ENCODE measurements at regions not wholly inside any gene's neighbourhood (a gene's known extent, or its start where the extent isn't known, plus 50 kb on each side); places are given as distances from the start of the nearest gene placed in this dataset.

DNA sequence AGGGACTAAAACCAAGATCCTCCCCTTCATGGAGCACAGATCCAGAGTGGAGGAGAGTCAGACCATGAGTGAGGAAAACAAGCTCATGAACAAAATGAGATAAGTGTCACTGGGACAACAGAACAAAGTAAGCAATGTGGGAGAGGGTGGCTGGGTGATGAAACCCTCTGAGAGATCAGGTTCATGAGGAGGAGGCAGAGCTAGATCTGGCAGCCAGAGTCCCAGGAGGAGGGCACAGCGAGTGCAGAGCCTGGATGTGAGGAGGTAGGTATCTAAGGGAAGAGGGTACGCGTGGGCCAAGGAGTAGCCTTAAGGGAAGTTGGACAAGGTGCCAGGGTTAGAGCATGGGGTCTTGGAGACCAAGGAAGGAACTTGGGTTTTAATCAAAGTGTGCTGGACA is 1311.9 kb downstream of the UQCRFS1 start:
- Histone ChIP-seq H2BK120ac (ENCODE audit: low read depth, low read length, poor library complexity, severe bottlenecking) (no peak overlapping the region), H3T11ph (ENCODE audit: low read length) (no peak overlapping the region), H2BK12ac (ENCODE audit: insufficient read length, low read depth, low read length) (no peak overlapping the region), H4K8ac (replicated peaks; ENCODE audit: insufficient read length, low read depth, low read length) (no peak overlapping the region), H3K27ac (ENCODE audit: insufficient read length, low read depth, low read length) (no peak overlapping the region), H4K91ac (ENCODE audit: insufficient read length, low read depth, low read length) (no peak overlapping the region), H3K9me3 (ENCODE audit: control insufficient read depth, low read depth, low read length) (peaks cover 100% of the 10 kb centered on the region), H3K14ac (ENCODE audit: insufficient read depth, low read length) (no peak overlapping the region), H3K18ac (ENCODE audit: insufficient read length, low read depth, low read length) (no peak overlapping the region), H2AK5ac (ENCODE audit: insufficient read length, low read length) (no peak overlapping the region), H2BK5ac (ENCODE audit: insufficient read length, low read length) (no peak overlapping the region), H4K20me1 (ENCODE audit: control insufficient read depth, insufficient read depth, insufficient read length) (no peaks in the 10 kb centered on the region), H3K56ac (ENCODE audit: insufficient read length, low read depth, low read length) (no peak overlapping the region), H2AFZ (ENCODE audit: low read length) (no peak overlapping the region), H3K4me2 (ENCODE audit: insufficient read depth, insufficient read length, low read length) (no peak overlapping the region), H3K27me3 (ENCODE audit: insufficient read depth, low read length) (no peaks in the 10 kb centered on the region), H2BK20ac (ENCODE audit: low read depth, low read length, poor library complexity, severe bottlenecking) (no peak overlapping the region), H3K4me1 (ENCODE audit: insufficient read depth, low read length) (no peaks in the 10 kb centered on the region), H4K5ac (ENCODE audit: insufficient read length, low read depth, low read length) (no peak overlapping the region), H3K23me2 (ENCODE audit: insufficient read length, low read depth, low read length, poor library complexity, severe bottlenecking) (no peaks in the 10 kb centered on the region), H2BK15ac (ENCODE audit: low read depth, low read length) (no peak overlapping the region), H3K23ac (ENCODE audit: insufficient read length, low read depth, low read length) (no peak overlapping the region), H3K4ac (ENCODE audit: low read depth, low read length) (no peak overlapping the region), H3K79me2 (ENCODE audit: insufficient read depth, low read length) (no peaks in the 10 kb centered on the region), H3K9ac (ENCODE audit: extremely low read depth, insufficient read length, low read length) (no peak overlapping the region), H3K79me1 (ENCODE audit: insufficient read depth, low read depth, low read length, poor library complexity, severe bottlenecking) (no peaks in the 10 kb centered on the region)
- Mint-ChIP-seq H3K36me3 (ENCODE audit: insufficient read depth in 1 of 3, low read depth in 3 of 3) (peaks cover 22 to 45% (median 31%) of the 10 kb centered on the region in 3 experiments; a peak in 6 of 7 replicates), H3K27me3 (ENCODE audit: low read depth) (peaks cover 13% of the 10 kb centered on the region), H3K9me3 (peaks cover 92 to 93% of the 10 kb centered on the region in 2 experiments), H3K4me1 (no peaks in the 10 kb centered on the region), H3K27ac (no peak overlapping the region), H3K4me3 (no peak overlapping the region)
- no CpG with 5 or more reads among the region's 3 CpGs for WGBS (ENCODE audit: extremely low coverage, insufficient read length, low lambda C conversion rate)
- DNase-seq: no peak
- no peak for TF ChIP-seq CTCF (conservative IDR thresholded peaks at IDR 0.05)
